ENCODE measurements at regions not wholly inside any gene's neighbourhood (a gene's known extent, or its start where the extent isn't known, plus 50 kb on each side); places are given as distances from the start of the nearest gene placed in this dataset.
"Not testable (repeated sequence)": the region's sequence is repeated elsewhere in the genome, so short reads cannot be mapped to it uniquely, and the experiment has no call there.

- not testable (repeated sequence) for TF ChIP-seq ELF4 (CRISPR knock-in tag; IDR thresholded peaks at IDR 0.05; ENCODE audit: low read depth); IRF2 (CRISPR knock-in tag; IDR thresholded peaks at IDR 0.05; ENCODE audit: borderline replicate concordance, low read depth); CTCF (IDR thresholded peaks at IDR 0.05); RELA (CRISPR knock-in tag; IDR thresholded peaks at IDR 0.05; ENCODE audit: borderline replicate concordance)
Measured at GRCh38 chr5:163961230-163961629, 455.8 kb downstream of the MAT2B start.
